ENCODE measurements at regions not wholly inside any gene's neighbourhood (a gene's known extent, or its start where the extent isn't known, plus 50 kb on each side); places are given as distances from the start of the nearest gene placed in this dataset.

DNA sequence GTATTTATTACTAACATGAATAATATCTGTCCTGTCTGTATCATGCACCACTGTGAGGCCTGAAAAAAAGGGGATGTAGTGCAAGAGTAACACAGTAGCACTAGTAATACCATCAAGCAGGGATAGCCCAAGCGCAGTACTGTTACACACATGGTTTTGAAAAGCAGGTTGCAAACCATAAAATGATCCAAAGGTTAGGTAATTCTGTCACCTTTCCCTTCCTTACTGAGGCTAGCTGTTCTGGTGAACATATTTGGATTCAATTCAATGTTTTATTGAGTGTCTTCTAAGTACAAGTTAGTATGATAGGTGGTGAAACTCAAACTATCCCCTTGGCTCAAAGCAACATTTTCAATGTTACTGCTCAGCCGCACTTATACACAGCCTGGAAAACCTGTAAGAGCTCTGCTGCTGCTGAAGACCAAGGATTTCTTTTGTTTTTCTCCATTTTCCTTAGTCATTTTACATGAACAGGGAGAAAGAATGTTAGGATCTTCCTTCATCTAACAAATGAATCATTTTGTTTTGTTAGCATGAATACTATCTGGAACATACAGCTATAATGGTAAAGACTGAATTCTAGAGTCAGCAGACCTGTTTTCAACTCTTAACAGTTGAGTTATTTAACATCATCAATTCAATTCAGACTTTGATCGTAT lies 102.5 kb upstream of the ITPRID2 start:
- Mint-ChIP-seq H3K9me3 (peaks cover 0 to 5% of the 10 kb centered on the region in 2 donors), H3K36me3 (no peaks in the 10 kb centered on the region), H3K27ac (no peak overlapping the region), H3K4me3 (no peak overlapping the region), H3K4me1 (no peaks in the 10 kb centered on the region), H3K27me3 (ENCODE audit: low read depth in 2 of 2) (peaks cover 0 to 12% of the 10 kb centered on the region in 2 donors)
- no peaks in the 10 kb centered on the region for H3K27me3 ChIP-seq (ENCODE audit: control insufficient read depth, insufficient read depth, low read length)
- TF ChIP-seq CTCF (IDR thresholded peaks at IDR 0.05), result no peak
- no peak for ATAC-seq
- no peak for DNase-seq
- no peaks in the 10 kb centered on the region for H3K36me3 ChIP-seq (ENCODE audit: control insufficient read depth, insufficient read depth, low read length)
- H3K4me1 ChIP-seq (ENCODE audit: control insufficient read depth, insufficient read depth, low read length), result no peaks in the 10 kb centered on the region
- WGBS (ENCODE audit: insufficient coverage), result 96% methylated on average over 2 of the region's 3 CpGs
- no peak overlapping the region for H3K27ac ChIP-seq (ENCODE audit: low read length)
- intact Hi-C loops (cut with micrococcal nuclease), result no loop called here
- H3K9me3 ChIP-seq (ENCODE audit: control insufficient read depth, insufficient read depth, low read length), result no peaks in the 10 kb centered on the region
- no peak overlapping the region for H3K4me3 ChIP-seq (ENCODE audit: low read length)

GRCh38 chr2:181789827-181790448 lies 101.6 kb upstream of the ITPRID2 start:
- no peaks in the 10 kb centered on the region for H3K36me3 ChIP-seq (ENCODE audit: control insufficient read depth, insufficient read depth, low read length)
- H3K27me3 ChIP-seq (ENCODE audit: control insufficient read depth, insufficient read depth, low read length), result no peaks in the 10 kb centered on the region
- Mint-ChIP-seq H3K9me3 (peaks cover 0 to 5% of the 10 kb centered on the region in 2 donors), H3K27ac (no peak overlapping the region), H3K36me3 (no peaks in the 10 kb centered on the region), H3K4me3 (no peak overlapping the region), H3K4me1 (no peaks in the 10 kb centered on the region), H3K27me3 (ENCODE audit: low read depth in 2 of 2) (peaks cover 0 to 12% of the 10 kb centered on the region in 2 donors)
- intact Hi-C loops (cut with micrococcal nuclease), result no loop called here
- DNase-seq, result no peak
- ATAC-seq, result no peak
- no peak overlapping the region for H3K4me3 ChIP-seq (ENCODE audit: low read length)
- 92% methylated on average over 4 of the region's 4 CpGs for WGBS (ENCODE audit: insufficient coverage)
- no peak overlapping the region for H3K27ac ChIP-seq (ENCODE audit: low read length)
- H3K4me1 ChIP-seq (ENCODE audit: control insufficient read depth, insufficient read depth, low read length), result no peaks in the 10 kb centered on the region
- H3K9me3 ChIP-seq (ENCODE audit: control insufficient read depth, insufficient read depth, low read length), result no peaks in the 10 kb centered on the region
- TF ChIP-seq CTCF (IDR thresholded peaks at IDR 0.05), result no peak

DNA sequence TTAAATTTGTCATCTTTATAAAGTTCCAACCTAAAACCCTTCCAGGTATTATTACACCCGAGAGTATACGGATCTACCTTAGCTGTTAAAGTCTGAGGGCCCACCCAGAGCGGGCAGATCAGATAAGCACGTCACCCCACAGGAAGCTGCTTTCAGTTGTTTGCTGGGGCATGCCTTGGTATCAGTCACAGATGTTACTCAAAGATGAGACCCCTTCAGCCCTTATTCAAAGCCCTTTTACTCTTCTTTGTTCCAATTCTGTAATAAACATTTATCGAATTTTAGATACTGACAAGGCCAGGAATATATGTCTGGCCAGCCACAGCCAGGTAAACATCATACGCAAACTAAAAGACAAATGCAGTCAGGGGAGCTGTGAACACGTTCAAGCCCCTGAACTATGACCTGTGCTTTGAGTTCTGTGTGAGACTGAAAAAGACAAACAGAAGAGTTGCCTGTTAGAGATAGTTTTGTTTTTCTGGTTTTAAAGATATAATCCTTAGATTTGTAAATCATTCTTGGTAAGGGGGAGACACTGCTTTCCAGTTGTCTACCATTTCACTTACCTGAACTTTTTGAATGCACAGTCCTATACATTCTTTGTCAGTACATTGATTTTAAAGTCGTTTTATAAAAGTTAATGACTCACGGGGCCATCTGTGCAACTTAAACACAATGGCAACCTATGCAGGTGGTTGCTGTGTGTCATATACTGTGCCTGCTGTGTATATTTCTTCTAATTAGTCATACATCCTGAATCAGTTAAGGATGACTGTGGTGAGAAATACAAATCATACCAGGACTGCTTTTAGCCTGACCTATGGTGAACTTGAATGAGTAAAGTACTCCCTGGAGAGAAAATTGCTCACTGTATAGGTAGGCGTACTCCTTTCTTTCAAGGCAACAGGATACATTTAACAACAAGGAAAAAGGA lies 100.5 kb upstream of the ITPRID2 start:
- Histone ChIP-seq H3K4me3 (ENCODE audit: low read length) (no peak overlapping the region), H3K36me3 (ENCODE audit: control insufficient read depth, insufficient read depth, low read length) (no peaks in the 10 kb centered on the region), H3K27me3 (ENCODE audit: control insufficient read depth, insufficient read depth, low read length) (no peaks in the 10 kb centered on the region), H3K27ac (ENCODE audit: low read length) (no peak overlapping the region), H3K9me3 (ENCODE audit: control insufficient read depth, insufficient read depth, low read length) (no peaks in the 10 kb centered on the region), H3K4me1 (ENCODE audit: control insufficient read depth, insufficient read depth, low read length) (no peaks in the 10 kb centered on the region)
- Mint-ChIP-seq H3K4me1 (no peaks in the 10 kb centered on the region), H3K27me3 (ENCODE audit: low read depth in 2 of 2) (peaks cover 0 to 11% of the 10 kb centered on the region in 2 donors), H3K4me3 (no peak overlapping the region), H3K9me3 (peaks cover 0 to 5% of the 10 kb centered on the region in 2 donors), H3K36me3 (no peaks in the 10 kb centered on the region), H3K27ac (no peak overlapping the region)
- TF ChIP-seq CTCF (IDR thresholded peaks at IDR 0.05), result no peak
- peak in 1 of 3 donors; percentile 52 for ATAC-seq
- 38% methylated on average over 8 of the region's 10 CpGs for WGBS (ENCODE audit: insufficient coverage)
- DNase-seq, result peak in 1 of 2 donors; percentile 18
- intact Hi-C loops (cut with micrococcal nuclease), result no loop called here

Measured in natural killer cell (primary cell).